ENCODE measurements at regions not wholly inside any gene's neighbourhood (a gene's known extent, or its start where the extent isn't known, plus 50 kb on each side); places are given as distances from the start of the nearest gene placed in this dataset.

DNA sequence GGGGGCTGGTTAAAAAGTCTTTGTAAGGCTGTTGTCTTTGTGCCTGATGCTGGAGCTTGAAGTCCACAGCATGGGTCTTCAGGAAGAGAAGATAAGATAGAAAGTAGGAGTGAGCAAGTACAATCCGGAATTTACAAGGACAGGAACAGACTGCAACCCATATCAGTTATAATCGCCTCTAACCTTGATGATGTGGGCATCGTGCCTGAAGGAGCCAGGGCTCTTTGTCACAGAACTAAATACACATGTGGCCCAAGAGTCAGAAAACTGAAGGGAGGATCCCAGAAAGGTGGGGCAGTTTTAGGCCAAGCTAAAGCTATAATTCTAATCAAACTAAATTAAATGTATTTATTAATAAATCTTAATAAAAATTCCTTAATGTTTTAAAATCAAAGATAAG, 132.2 kb downstream of the TMCO5A start:
- no peak for TF ChIP-seq POLR2A (IDR thresholded peaks at IDR 0.05)
- TF ChIP-seq, protein P1, sequence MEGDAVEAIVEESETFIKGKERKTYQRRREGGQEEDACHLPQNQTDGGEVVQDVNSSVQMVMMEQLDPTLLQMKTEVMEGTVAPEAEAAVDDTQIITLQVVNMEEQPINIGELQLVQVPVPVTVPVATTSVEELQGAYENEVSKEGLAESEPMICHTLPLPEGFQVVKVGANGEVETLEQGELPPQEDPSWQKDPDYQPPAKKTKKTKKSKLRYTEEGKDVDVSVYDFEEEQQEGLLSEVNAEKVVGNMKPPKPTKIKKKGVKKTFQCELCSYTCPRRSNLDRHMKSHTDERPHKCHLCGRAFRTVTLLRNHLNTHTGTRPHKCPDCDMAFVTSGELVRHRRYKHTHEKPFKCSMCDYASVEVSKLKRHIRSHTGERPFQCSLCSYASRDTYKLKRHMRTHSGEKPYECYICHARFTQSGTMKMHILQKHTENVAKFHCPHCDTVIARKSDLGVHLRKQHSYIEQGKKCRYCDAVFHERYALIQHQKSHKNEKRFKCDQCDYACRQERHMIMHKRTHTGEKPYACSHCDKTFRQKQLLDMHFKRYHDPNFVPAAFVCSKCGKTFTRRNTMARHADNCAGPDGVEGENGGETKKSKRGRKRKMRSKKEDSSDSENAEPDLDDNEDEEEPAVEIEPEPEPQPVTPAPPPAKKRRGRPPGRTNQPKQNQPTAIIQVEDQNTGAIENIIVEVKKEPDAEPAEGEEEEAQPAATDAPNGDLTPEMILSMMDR (IDR thresholded peaks at IDR 0.05), result no peak
- no peak for TF ChIP-seq EP300 (IDR thresholded peaks at IDR 0.05; ENCODE audit: low read depth)
- no peak for TF ChIP-seq POLR2AphosphoS5 (IDR thresholded peaks at IDR 0.05)

Data from transverse colon (tissue), 4 donors.